NOMO-1 treated with DMSO at 0.1 percent for 48 hours (cell line): ENCODE measurements at regions not wholly inside any gene's neighbourhood (a gene's known extent, or its start where the extent isn't known, plus 50 kb on each side); places are given as distances from the start of the nearest gene placed in this dataset.

Experiments
- DNase-seq: peaks from one replicate; lab custom pipeline; 2025; ENCODE audit not compliant: unreplicated experiment; lab: John Stamatoyannopoulos, UW

GRCh38 chr1:226489718-226490425 is 58.7 kb upstream of the STUM start:
- DNase-seq = no peak

GRCh38 chr1:226490426-226490809 is 58.1 kb upstream of the STUM start:
- DNase-seq = no peak

GRCh38 chr1:226491093-226491850 is 57.3 kb upstream of the STUM start:
- no peak for DNase-seq

GRCh38 chr1:226492426-226493137 is 56.0 kb upstream of the STUM start:
- no peak for DNase-seq

GRCh38 chr1:226494092-226494609 is 54.4 kb upstream of the STUM start:
- DNase-seq = no peak

- no peak for DNase-seq
Measured at GRCh38 chr1:226495716-226496115, 52.8 kb upstream of the STUM start.

- no peak for DNase-seq
Measured at GRCh38 chr1:226496453-226497015, 52.0 kb upstream of the STUM start.

GRCh38 chr1:226497276-226497833 is 51.2 kb upstream of the STUM start:
- DNase-seq = no peak

- no peak for DNase-seq
Measured at GRCh38 chr1:226497991-226498639, 50.4 kb upstream of the STUM start.

- DNase-seq = no peak
Measured at GRCh38 chr1:226498640-226499008, 49.9 kb upstream of the STUM start.
